DND-41 (cell line): ENCODE measurements at regions not wholly inside any gene's neighbourhood (a gene's known extent, or its start where the extent isn't known, plus 50 kb on each side); places are given as distances from the start of the nearest gene placed in this dataset.

Experiments used
- ATAC-seq: fragments of 200-7000 bp; cut with Tn5 transposase; 3 replicates; pipeline ENCODE4 v1.9.1; 2021; ENCODE audit warnings: low read depth; ENCODE audit not compliant: insufficient read depth
- DNase-seq: peaks from one replicate; pipeline ENCODE4 v3.0.0-alpha.2; 2020
- H2AFZ ChIP-seq: 2 replicates; pipeline ENCODE4 v1.6.0; 2012; ENCODE audit warnings: low read depth, low read length
- H3K27ac ChIP-seq: 2 replicates; pipeline ENCODE4 v1.5.1; 2012; ENCODE audit warnings: low read length, inconsistent platforms
- H3K27me3 ChIP-seq: fragments of 200-600 bp; sonication (generic); 2 replicates; pipeline ENCODE4 v1.6.0; 2012; ENCODE audit warnings: low read length, mild to moderate bottlenecking, inconsistent platforms; ENCODE audit not compliant: insufficient read depth, poor library complexity
- H3K36me3 ChIP-seq: 2 replicates; pipeline ENCODE4 v1.5.1; 2012; ENCODE audit warnings: low read length, inconsistent platforms; ENCODE audit not compliant: insufficient read depth
- H3K4me1 ChIP-seq: 2 replicates; pipeline ENCODE4 v1.5.1; 2012; ENCODE audit warnings: mild to moderate bottlenecking, low read length; ENCODE audit not compliant: insufficient read depth
- H3K4me2 ChIP-seq: 2 replicates; pipeline ENCODE4 v1.6.0; 2012; ENCODE audit warnings: mild to moderate bottlenecking, moderate library complexity, low read length, inconsistent platforms; ENCODE audit not compliant: insufficient read depth
- H3K4me3 ChIP-seq, 2 experiments: fragments of 200-600 bp in 1 of 2; shearing (Covaris generic) in 1 of 2; 2 replicates each; pipeline ENCODE4 v1.5.1; 2012 to 2016; ENCODE audit warnings: inconsistent platforms in 2 of 2, low read length in 2 of 2, mild to moderate bottlenecking in 2 of 2, low read depth in 1 of 2, moderate library complexity in 1 of 2
- H3K79me2 ChIP-seq: 2 replicates; pipeline ENCODE4 v1.6.0; 2012; ENCODE audit warnings: low read length, inconsistent platforms; ENCODE audit not compliant: insufficient read depth
- H3K9ac ChIP-seq: 2 replicates; pipeline ENCODE4 v1.6.0; 2012; ENCODE audit warnings: low read depth, mild to moderate bottlenecking, inconsistent platforms, low read length, moderate library complexity
- H3K9me3 ChIP-seq: 2 replicates; pipeline ENCODE4 v1.5.1; 2012; ENCODE audit warnings: low read length, moderate library complexity, mild to moderate bottlenecking, inconsistent platforms; ENCODE audit not compliant: insufficient read depth, severe bottlenecking
- H4K20me1 ChIP-seq: 2 replicates; pipeline ENCODE4 v1.6.0; 2012; ENCODE audit warnings: low read length; ENCODE audit not compliant: insufficient read depth
- EZH2 ChIP-seq: IDR thresholded peaks from 3 replicates; pipeline ENCODE4 v1.6.1; 2012; ENCODE audit warnings: borderline replicate concordance, low read depth, mild to moderate bottlenecking, moderate library complexity, low read length, inconsistent platforms; ENCODE audit not compliant: severe bottlenecking
- TF ChIP-seq, protein P1 (sequence below): IDR thresholded peaks from 2 replicates; pipeline ENCODE4 v1.5.1; 2012; ENCODE audit warnings: borderline replicate concordance, low read length, moderate library complexity, mild to moderate bottlenecking; ENCODE audit not compliant: poor library complexity, severe bottlenecking; ENCODE audit errors: extremely low read depth

GRCh38 chr4:28754376-28754775 lies 1893.7 kb downstream of the STIM2 start:
- H2AFZ ChIP-seq: no peak overlapping the region
- H3K36me3 ChIP-seq: no peaks in the 10 kb centered on the region
- no peaks in the 10 kb centered on the region for H3K27me3 ChIP-seq
- ATAC-seq: no peak
- H3K4me3 ChIP-seq: no peak overlapping the region
- no peak overlapping the region for H3K27ac ChIP-seq
- no peaks in the 10 kb centered on the region for H3K79me2 ChIP-seq
- TF ChIP-seq, protein P1, sequence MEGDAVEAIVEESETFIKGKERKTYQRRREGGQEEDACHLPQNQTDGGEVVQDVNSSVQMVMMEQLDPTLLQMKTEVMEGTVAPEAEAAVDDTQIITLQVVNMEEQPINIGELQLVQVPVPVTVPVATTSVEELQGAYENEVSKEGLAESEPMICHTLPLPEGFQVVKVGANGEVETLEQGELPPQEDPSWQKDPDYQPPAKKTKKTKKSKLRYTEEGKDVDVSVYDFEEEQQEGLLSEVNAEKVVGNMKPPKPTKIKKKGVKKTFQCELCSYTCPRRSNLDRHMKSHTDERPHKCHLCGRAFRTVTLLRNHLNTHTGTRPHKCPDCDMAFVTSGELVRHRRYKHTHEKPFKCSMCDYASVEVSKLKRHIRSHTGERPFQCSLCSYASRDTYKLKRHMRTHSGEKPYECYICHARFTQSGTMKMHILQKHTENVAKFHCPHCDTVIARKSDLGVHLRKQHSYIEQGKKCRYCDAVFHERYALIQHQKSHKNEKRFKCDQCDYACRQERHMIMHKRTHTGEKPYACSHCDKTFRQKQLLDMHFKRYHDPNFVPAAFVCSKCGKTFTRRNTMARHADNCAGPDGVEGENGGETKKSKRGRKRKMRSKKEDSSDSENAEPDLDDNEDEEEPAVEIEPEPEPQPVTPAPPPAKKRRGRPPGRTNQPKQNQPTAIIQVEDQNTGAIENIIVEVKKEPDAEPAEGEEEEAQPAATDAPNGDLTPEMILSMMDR: no peak
- TF ChIP-seq EZH2: no peak
- H3K9me3 ChIP-seq: no peaks in the 10 kb centered on the region
- H3K4me1 ChIP-seq: no peaks in the 10 kb centered on the region
- H3K4me2 ChIP-seq: no peak overlapping the region
- H4K20me1 ChIP-seq: no peaks in the 10 kb centered on the region
- H3K9ac ChIP-seq: no peak overlapping the region
- no peak for DNase-seq

GRCh38 chr4:28755081-28755480 lies 1894.4 kb downstream of the STIM2 start:
- H3K27ac ChIP-seq: no peak overlapping the region
- no peaks in the 10 kb centered on the region for H4K20me1 ChIP-seq
- no peaks in the 10 kb centered on the region for H3K4me1 ChIP-seq
- no peaks in the 10 kb centered on the region for H3K36me3 ChIP-seq
- H3K27me3 ChIP-seq: no peaks in the 10 kb centered on the region
- ATAC-seq (no peak), DNase-seq (no peak)
- H3K9me3 ChIP-seq: no peaks in the 10 kb centered on the region
- no peaks in the 10 kb centered on the region for H3K79me2 ChIP-seq
- TF ChIP-seq, protein P1: no peak
- no peak for TF ChIP-seq EZH2
- H2AFZ ChIP-seq: no peak overlapping the region
- no peak overlapping the region for H3K4me3 ChIP-seq
- no peak overlapping the region for H3K4me2 ChIP-seq
- no peak overlapping the region for H3K9ac ChIP-seq

- Histone ChIP-seq H3K36me3 (no peaks in the 10 kb centered on the region), H2AFZ (no peak overlapping the region), H3K4me2 (no peak overlapping the region), H3K4me1 (no peaks in the 10 kb centered on the region), H3K9ac (no peak overlapping the region), H3K79me2 (no peaks in the 10 kb centered on the region), H3K27ac (no peak overlapping the region), H4K20me1 (no peaks in the 10 kb centered on the region), H3K9me3 (no peaks in the 10 kb centered on the region), H3K4me3 (no peak overlapping the region), H3K27me3 (no peaks in the 10 kb centered on the region)
- TF ChIP-seq EZH2: no peak
- TF ChIP-seq, protein P1: no peak
- DNase-seq (no peak), ATAC-seq (no peak)
These were observed 1898.4 kb downstream of the STIM2 start for GRCh38 chr4:28759064-28759463.

DNA sequence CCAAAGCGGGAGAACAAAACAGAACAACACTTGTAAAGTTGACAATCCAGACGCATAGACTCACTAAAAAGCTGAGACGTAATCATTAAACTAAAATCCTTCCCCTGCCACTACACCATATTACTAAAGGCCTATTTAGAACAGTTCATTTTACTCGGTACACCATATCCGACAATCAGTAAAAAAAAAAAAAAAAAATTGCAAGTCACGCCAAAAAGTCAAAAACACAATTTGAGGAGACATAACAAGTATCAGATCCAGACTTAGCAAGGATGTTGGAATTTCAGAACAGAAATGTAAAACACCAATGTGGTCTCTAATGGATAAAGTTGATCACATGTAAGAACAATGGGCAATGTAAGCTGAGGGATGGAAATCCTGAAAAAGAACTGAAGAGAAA lies 1899.4 kb downstream of the STIM2 start:
- no peak for TF ChIP-seq EZH2
- TF ChIP-seq, protein P1: no peak
- Histone ChIP-seq H3K9ac (no peak overlapping the region), H3K36me3 (no peaks in the 10 kb centered on the region), H3K27ac (no peak overlapping the region), H3K4me3 (no peak overlapping the region), H4K20me1 (no peaks in the 10 kb centered on the region), H3K27me3 (no peaks in the 10 kb centered on the region), H3K4me1 (no peaks in the 10 kb centered on the region), H3K9me3 (no peaks in the 10 kb centered on the region), H3K4me2 (no peak overlapping the region), H3K79me2 (no peaks in the 10 kb centered on the region), H2AFZ (no peak overlapping the region)
- no peak for ATAC-seq
- no peak for DNase-seq
